HG03060 (cell line): ENCODE measurements at regions not wholly inside any gene's neighbourhood (a gene's known extent, or its start where the extent isn't known, plus 50 kb on each side); places are given as distances from the start of the nearest gene placed in this dataset.

ENCODE experiments used
- ATAC-seq: cut with Tn5 transposase; IDR thresholded peaks from one replicate; pipeline ENCODE4 v1.9.1; 2021; ENCODE audit warnings: low read depth, moderate number of reproducible peaks; ENCODE audit not compliant: unreplicated experiment

GRCh38 chr3:148102156-148102555 lies 595.5 kb upstream of the AGTR1 start:
- ATAC-seq: no peak

GRCh38 chr3:148106062-148106461 lies 591.6 kb upstream of the AGTR1 start:
- no peak for ATAC-seq

GRCh38 chr3:148126956-148127355 lies 570.7 kb upstream of the AGTR1 start:
- ATAC-seq: no peak

- ATAC-seq: no peak
Measured at GRCh38 chr3:148128136-148128535, 569.6 kb upstream of the AGTR1 start.

- no peak for ATAC-seq
Measured at GRCh38 chr3:148131990-148132638, 565.6 kb upstream of the AGTR1 start.

- ATAC-seq: no peak
Measured at GRCh38 chr3:148136816-148137215, 560.9 kb upstream of the AGTR1 start.

- ATAC-seq: no peak
Measured at GRCh38 chr3:148146241-148146640, 551.5 kb upstream of the AGTR1 start.

- ATAC-seq: no peak
Measured at GRCh38 chr3:148146947-148147826, 550.5 kb upstream of the AGTR1 start.

- ATAC-seq: no peak
Measured at GRCh38 chr3:148147903-148148302, 549.8 kb upstream of the AGTR1 start.

- no peak for ATAC-seq
Measured at GRCh38 chr3:148149556-148149955, 548.1 kb upstream of the AGTR1 start.

- no peak for ATAC-seq
Measured at GRCh38 chr3:148150141-148150540, 547.6 kb upstream of the AGTR1 start.

- ATAC-seq: no peak
Measured at GRCh38 chr3:148158210-148158609, 539.5 kb upstream of the AGTR1 start.

GRCh38 chr3:148162132-148162531 lies 535.6 kb upstream of the AGTR1 start:
- no peak for ATAC-seq

- no peak for ATAC-seq
Measured at GRCh38 chr3:148168347-148168746, 529.4 kb upstream of the AGTR1 start.

GRCh38 chr3:148173851-148174250 lies 523.9 kb upstream of the AGTR1 start:
- ATAC-seq: no peak

GRCh38 chr3:148175214-148175613 lies 522.5 kb upstream of the AGTR1 start:
- no peak for ATAC-seq

GRCh38 chr3:148178503-148178902 lies 519.2 kb upstream of the AGTR1 start:
- no peak for ATAC-seq

- ATAC-seq: no peak
Measured at GRCh38 chr3:148184798-148185197, 512.9 kb upstream of the AGTR1 start.

- no peak for ATAC-seq
Measured at GRCh38 chr3:148186881-148187280, 510.8 kb upstream of the AGTR1 start.

- ATAC-seq: no peak
Measured at GRCh38 chr3:148187296-148187695, 510.4 kb upstream of the AGTR1 start.

GRCh38 chr3:148190441-148190990 lies 507.2 kb upstream of the AGTR1 start:
- ATAC-seq: no peak

- ATAC-seq: no peak
Measured at GRCh38 chr3:148191966-148192365, 505.7 kb upstream of the AGTR1 start.
